ENCODE measurements at regions not wholly inside any gene's neighbourhood (a gene's known extent, or its start where the extent isn't known, plus 50 kb on each side); places are given as distances from the start of the nearest gene placed in this dataset.

GRCh38 chr7:85413718-85414117 is 226.9 kb upstream of the SEMA3D start:
- Histone ChIP-seq H3K4me3 (replicated peaks in 1 of 4; ENCODE audit: control extremely low read depth in 1 of 4, insufficient read depth in 1 of 4, low read depth in 3 of 4, low read length in 4 of 4) (no peak overlapping the region), H3K36me3 (ENCODE audit: control insufficient read depth, insufficient read depth, low read length) (no peaks in the 10 kb centered on the region), H3K27me3 (ENCODE audit: control insufficient read depth, insufficient read depth, low read length) (no peaks in the 10 kb centered on the region), H3K9ac (ENCODE audit: insufficient read depth, low read length) (no peak overlapping the region), H2AFZ (ENCODE audit: low read length) (no peak overlapping the region), H3K4me1 (ENCODE audit: control insufficient read depth, extremely low read depth, insufficient read depth, low read length) (no peaks in the 10 kb centered on the region), H4K20me1 (ENCODE audit: control insufficient read depth, extremely low read depth, insufficient read depth, low read length) (no peaks in the 10 kb centered on the region), H3K79me2 (ENCODE audit: control insufficient read depth, insufficient read depth, low read length) (no peaks in the 10 kb centered on the region), H3K27ac (ENCODE audit: insufficient read depth, low read length) (no peak overlapping the region), H3K9me3 (ENCODE audit: control insufficient read depth, insufficient read depth, low read depth, low read length) (no peaks in the 10 kb centered on the region), H3K4me2 (ENCODE audit: extremely low read depth, insufficient read depth, low read length) (no peak overlapping the region)
- TF ChIP-seq EZH2 (IDR thresholded peaks at IDR 0.05; ENCODE audit: low read length, missing control alignments) (no peak), CTCF (conservative IDR thresholded peaks at IDR 0.05 in 1 of 2, IDR thresholded peaks at IDR 0.05 in 1 of 2; ENCODE audit: low read depth in 1 of 2, low read length in 2 of 2) (no peak)
- DNase-seq (ENCODE audit: low read depth in 2 of 2): no peak

- Histone ChIP-seq H3K36me3 (ENCODE audit: control insufficient read depth, insufficient read depth, low read length) (no peaks in the 10 kb centered on the region), H3K9me3 (ENCODE audit: control insufficient read depth, insufficient read depth, low read depth, low read length) (no peaks in the 10 kb centered on the region), H3K4me3 (replicated peaks in 1 of 4; ENCODE audit: control extremely low read depth in 1 of 4, insufficient read depth in 1 of 4, low read depth in 3 of 4, low read length in 4 of 4) (no peak overlapping the region), H3K27me3 (ENCODE audit: control insufficient read depth, insufficient read depth, low read length) (no peaks in the 10 kb centered on the region), H3K27ac (ENCODE audit: insufficient read depth, low read length) (no peak overlapping the region), H3K9ac (ENCODE audit: insufficient read depth, low read length) (no peak overlapping the region), H3K79me2 (ENCODE audit: control insufficient read depth, insufficient read depth, low read length) (no peaks in the 10 kb centered on the region), H3K4me1 (ENCODE audit: control insufficient read depth, extremely low read depth, insufficient read depth, low read length) (no peaks in the 10 kb centered on the region), H4K20me1 (ENCODE audit: control insufficient read depth, extremely low read depth, insufficient read depth, low read length) (no peaks in the 10 kb centered on the region), H2AFZ (ENCODE audit: low read length) (no peak overlapping the region), H3K4me2 (ENCODE audit: extremely low read depth, insufficient read depth, low read length) (no peak overlapping the region)
- DNase-seq (ENCODE audit: low read depth in 2 of 2): no peak
- no peak for TF ChIP-seq EZH2 (IDR thresholded peaks at IDR 0.05; ENCODE audit: low read length, missing control alignments)
- no peak for TF ChIP-seq CTCF (conservative IDR thresholded peaks at IDR 0.05 in 1 of 2, IDR thresholded peaks at IDR 0.05 in 1 of 2; ENCODE audit: low read depth in 1 of 2, low read length in 2 of 2)
Observed at GRCh38 chr7:85412912-85413311, 226.1 kb upstream of the SEMA3D start.

GRCh38 chr7:85407391-85407790 is 220.5 kb upstream of the SEMA3D start:
- Histone ChIP-seq H3K27ac (ENCODE audit: insufficient read depth, low read length) (no peak overlapping the region), H3K4me2 (ENCODE audit: extremely low read depth, insufficient read depth, low read length) (no peak overlapping the region), H3K27me3 (ENCODE audit: control insufficient read depth, insufficient read depth, low read length) (no peaks in the 10 kb centered on the region), H3K79me2 (ENCODE audit: control insufficient read depth, insufficient read depth, low read length) (no peaks in the 10 kb centered on the region), H4K20me1 (ENCODE audit: control insufficient read depth, extremely low read depth, insufficient read depth, low read length) (no peaks in the 10 kb centered on the region), H3K4me3 (replicated peaks in 1 of 4; ENCODE audit: control extremely low read depth in 1 of 4, insufficient read depth in 1 of 4, low read depth in 3 of 4, low read length in 4 of 4) (no peak overlapping the region), H3K4me1 (ENCODE audit: control insufficient read depth, extremely low read depth, insufficient read depth, low read length) (no peaks in the 10 kb centered on the region), H2AFZ (ENCODE audit: low read length) (no peak overlapping the region), H3K36me3 (ENCODE audit: control insufficient read depth, insufficient read depth, low read length) (no peaks in the 10 kb centered on the region), H3K9me3 (ENCODE audit: control insufficient read depth, insufficient read depth, low read depth, low read length) (no peaks in the 10 kb centered on the region), H3K9ac (ENCODE audit: insufficient read depth, low read length) (no peak overlapping the region)
- DNase-seq (ENCODE audit: low read depth in 2 of 2): no peak
- no peak for TF ChIP-seq EZH2 (IDR thresholded peaks at IDR 0.05; ENCODE audit: low read length, missing control alignments)
- TF ChIP-seq CTCF (conservative IDR thresholded peaks at IDR 0.05 in 1 of 2, IDR thresholded peaks at IDR 0.05 in 1 of 2; ENCODE audit: low read depth in 1 of 2, low read length in 2 of 2): no peak
